GM19455 (cell line): ENCODE measurements at regions not wholly inside any gene's neighbourhood (a gene's known extent, or its start where the extent isn't known, plus 50 kb on each side); places are given as distances from the start of the nearest gene placed in this dataset.
"Not testable (repeated sequence)": the region's sequence is repeated elsewhere in the genome, so short reads cannot be mapped to it uniquely, and the experiment has no call there.

ENCODE experiments used
- ATAC-seq: cut with Tn5 transposase; IDR thresholded peaks from one replicate; pipeline ENCODE4 v1.9.1; 2021; ENCODE audit not compliant: unreplicated experiment

DNA sequence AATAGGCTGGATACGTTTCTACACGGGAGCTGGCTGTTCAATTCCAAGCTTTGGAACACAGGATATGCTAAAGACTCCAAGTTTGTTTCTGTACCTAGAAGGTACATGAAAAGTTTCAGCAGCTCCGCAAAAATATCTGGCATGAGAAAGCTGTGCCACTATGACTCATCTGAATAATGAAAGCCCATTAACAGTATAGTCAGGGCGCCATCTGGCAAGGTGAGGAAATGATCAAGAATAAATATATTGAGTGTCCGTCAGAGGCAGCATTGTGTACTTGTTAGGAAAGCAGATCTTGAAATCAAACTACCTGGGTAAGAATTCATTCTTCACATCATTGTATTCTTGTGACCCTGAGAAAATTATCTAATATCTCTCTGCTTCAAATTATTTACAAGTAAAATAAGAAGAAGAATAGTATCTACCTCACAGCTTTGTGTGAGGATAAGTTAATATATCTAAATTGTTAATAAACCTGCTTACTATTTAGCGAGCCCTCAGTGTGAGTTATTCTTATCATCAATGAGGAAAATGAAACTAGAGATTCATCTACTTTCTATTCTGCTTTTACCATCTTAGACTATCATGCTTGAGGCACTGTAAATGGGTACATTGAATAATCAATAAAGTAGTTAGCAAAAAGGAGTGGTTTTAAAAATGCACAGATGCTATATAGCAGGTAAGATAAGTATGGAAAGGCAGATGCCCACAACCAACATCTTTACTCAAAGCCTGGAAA, 53.5 kb downstream of the FSCB start:
- no peak for ATAC-seq

DNA sequence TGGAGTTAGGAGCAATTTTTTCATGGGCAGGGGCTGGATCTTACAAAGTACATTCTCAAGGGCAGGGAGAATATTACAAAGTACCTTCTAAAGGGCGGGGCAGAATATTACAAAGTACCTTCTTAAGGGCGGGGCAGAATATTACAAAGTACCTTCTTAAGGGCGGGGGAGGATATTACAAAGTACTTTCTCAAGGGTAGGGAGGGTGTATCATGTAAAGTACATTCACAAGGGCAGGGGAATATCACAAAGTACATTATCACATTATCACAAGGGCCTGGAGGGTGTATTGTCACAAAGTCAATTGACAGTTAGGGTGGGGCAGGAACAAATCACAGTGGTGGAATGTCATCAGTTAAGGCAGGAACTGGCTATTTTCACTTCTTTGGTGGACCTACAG, 56.9 kb downstream of the FSCB start:
- not testable (repeated sequence) for ATAC-seq

DNA sequence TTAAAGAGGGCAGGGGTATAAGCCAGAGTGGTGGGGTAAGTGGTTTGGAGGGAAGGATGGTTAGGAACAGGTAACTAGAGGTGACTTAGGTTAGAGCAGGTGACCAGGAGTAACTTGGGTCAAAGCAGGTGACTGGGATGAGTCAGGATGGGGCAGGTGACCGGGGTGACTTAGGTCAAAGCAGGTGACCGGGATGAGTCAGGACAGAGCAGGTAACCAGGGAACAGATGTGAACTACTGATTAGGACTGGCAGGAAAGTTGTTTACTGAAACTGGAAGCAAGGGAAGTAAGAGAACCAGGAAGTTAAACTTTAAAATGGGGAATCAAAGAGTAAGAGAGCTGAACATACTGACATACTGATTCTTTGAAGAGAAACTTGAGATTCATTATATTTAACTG, 57.4 kb downstream of the FSCB start:
- ATAC-seq: no peak

DNA sequence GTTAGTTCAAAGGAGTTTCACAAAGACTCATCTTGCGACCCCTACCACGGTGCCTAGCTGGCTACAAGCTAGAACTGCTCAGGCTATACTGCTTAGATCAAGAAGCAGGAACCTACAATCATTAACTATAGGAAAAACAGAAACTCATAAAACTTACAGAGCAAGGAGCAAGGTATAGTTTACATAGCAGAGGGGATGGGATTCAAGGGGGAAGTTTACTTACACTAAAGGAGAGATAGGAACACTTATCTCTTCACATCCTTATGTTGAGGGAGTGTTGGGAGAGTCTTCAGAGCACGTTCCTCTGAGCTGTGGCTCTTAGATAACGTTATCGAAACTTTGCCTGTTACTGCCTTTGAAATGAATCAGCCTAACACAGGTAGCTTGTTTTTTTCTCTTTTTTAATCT, 58.1 kb downstream of the FSCB start:
- no peak for ATAC-seq

DNA sequence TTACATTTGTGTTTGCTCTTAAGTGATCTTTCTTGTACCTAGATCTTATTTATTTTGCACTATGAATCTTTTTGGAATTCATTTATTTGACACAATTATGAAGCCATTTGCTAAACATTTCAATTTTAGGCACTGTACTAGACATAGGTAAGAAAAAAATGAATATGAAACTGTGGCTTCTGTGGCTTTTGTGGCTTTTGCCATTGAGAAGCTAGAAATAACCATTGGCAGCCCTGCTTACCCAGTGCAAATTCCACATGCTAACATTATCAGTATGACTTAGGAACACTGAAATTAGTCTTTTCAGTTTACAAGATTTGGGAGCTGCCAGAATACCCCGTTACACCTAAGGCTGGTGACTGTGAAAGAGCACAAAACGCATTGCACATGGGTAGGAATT, 60.1 kb downstream of the FSCB start:
- ATAC-seq: no peak

- no peak for ATAC-seq
Measured at GRCh38 chr14:44444454-44444853, 62.6 kb downstream of the FSCB start.

DNA sequence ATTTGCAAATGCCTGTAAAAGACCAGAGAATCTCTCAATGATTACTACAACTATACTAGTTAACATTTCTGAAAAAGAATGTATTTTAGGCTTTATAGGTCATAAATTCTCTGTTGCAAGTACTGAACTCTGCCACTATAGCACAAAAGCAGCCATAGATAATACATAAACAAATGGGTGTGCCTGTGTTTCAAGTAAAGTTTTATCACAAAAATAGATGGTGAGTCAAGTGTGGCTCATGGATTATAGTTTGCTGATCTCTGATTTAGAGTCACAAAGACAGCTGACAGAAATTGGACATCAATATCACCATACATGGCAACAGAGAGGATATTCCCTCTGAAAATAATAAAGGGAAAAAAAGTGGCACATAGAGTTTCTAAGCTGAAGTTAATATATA, 68.1 kb downstream of the FSCB start:
- ATAC-seq: no peak

DNA sequence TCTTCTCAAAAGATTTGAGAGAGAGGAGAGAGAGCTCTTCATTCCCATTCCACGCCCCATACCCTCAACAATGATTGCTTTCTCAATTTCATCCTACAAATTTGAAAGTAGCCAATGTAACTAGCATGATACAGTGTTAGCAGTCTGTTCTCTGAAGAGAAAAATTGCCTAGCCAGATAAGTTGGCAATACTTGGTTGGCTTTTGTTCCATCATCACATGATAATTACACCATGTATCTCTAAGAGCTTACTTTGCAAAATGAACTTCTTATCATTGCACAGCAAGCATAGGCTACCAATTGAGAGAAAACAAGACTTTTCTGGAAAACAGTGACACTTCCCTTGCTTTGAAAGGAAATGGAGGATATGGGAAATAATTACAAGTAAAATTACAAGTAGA, 68.9 kb downstream of the FSCB start:
- no peak for ATAC-seq

DNA sequence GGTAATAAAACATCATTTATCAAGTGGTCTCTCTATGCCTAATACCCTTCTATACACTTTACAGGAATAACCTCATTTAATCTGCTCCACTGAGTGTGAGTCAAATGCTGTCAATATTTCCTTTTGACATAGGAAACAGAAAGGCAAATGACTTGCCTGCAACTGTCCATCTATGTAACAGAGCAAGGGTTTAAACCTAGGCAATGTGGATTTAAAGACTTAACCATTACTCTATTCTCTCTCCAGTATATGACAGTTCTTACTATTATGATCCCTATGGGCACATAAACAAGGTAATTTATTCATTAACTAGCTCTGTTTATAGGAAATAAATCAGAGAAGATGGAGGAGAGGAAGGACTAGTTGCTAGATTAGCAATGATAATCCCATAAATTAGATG, 70.6 kb downstream of the FSCB start:
- ATAC-seq: no peak

DNA sequence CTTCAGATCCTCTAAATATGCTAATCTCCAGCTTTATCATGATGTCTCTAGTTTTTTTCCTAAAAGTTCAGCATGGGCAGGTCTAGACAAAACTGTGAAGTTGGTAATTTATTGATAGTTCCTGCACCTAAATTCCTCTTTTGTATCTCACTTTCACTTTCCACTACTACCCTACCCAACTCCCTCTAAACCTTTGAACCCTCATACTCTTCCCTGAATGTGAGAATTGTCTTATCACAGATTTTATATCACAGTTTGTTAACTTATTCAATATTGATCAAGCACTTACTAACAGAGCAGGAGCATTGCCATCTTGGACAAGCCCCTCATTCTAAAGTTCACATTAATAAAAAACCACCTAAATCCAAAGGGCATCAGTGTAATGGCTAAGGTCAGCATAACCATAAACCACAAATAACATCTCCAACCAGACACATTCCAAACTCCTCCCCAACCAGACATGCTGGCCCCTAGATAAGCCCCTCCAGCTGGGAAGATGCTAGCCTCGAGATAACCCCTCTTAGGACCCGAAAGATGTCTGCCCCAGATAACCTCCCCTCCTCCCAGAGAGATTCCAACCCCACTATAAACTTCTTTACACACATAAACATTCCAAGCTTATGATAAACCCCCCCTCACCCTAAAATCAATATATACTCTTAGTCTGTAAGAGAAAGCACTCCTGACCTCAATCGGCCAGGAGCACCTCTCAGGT, 78.7 kb downstream of the FSCB start:
- ATAC-seq: no peak

DNA sequence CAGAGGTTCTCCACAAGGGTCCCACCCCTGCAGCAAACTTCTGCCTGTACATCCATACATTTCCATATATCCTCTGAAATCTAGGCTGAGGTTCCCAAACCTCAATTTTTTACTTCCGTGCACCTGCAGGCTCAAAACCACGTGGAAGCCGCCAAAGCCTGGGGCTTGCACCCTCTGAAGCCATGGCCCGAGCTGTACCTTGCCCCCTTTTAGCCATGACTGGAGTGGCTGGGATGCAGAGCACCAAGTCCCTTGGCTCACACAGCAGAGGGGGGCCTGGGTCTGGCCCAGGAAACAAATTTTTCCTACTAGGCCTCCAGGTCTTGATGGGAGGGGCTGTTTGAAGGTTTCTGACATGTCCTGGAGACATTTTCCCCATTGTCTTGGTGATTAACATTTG, 84.4 kb downstream of the FSCB start:
- ATAC-seq: no peak

DNA sequence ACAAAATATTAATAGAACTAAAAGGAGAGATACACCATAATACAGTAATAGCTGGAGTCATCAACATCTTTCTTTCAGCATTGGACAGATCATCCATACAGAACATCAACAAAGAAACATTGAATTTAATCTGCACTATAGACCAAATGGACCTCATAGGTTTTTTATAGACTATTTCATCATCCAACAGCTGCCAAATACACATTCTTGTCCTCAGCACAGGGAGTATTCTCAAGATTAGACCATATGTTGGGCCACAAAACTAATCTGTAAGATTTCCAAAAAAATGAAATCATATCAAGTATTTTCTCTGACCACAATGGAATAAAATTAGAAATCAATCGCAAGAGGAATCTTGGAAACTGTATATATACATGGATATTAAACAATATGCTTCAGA, 86.9 kb downstream of the FSCB start:
- ATAC-seq: no peak

DNA sequence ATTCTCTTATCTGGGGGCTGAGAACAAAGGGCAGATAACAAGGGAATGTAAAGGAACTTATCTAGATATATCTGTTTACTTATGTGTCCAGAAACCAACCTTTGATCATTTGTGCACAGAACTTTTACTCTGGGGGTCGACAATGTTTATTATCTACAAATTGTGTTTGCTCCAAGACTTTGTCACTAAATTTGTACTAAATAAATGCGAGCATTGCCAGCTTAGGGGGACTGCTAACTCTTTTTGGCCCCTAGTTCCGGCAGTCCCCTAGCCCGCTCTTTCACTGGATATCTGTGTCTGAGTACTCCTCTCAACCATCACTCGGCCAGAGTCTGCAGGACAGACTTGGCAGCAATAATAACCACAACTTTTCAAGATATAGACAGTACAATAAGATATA, 88.2 kb downstream of the FSCB start:
- ATAC-seq: no peak

- ATAC-seq: no peak
Measured at GRCh38 chr14:44417809-44418208, 89.3 kb downstream of the FSCB start.

DNA sequence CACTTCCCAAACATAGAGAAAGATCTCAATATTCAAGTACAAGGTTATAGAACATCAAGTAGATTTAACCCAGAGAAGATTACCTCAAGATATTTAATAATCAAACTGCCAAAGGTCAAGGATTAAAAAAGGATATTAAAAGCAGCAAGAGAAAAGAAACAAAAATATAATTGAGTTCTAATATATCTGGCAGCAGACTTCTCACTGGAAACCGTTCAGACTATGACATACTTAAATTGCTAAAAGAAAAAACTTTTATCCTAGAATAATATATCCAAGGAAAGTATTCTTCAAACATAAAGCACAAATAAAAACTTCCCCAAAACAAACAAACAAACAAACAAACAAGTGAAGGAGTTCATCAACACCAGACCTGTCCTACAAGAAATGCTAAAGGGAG, 92.4 kb downstream of the FSCB start:
- ATAC-seq: no peak

DNA sequence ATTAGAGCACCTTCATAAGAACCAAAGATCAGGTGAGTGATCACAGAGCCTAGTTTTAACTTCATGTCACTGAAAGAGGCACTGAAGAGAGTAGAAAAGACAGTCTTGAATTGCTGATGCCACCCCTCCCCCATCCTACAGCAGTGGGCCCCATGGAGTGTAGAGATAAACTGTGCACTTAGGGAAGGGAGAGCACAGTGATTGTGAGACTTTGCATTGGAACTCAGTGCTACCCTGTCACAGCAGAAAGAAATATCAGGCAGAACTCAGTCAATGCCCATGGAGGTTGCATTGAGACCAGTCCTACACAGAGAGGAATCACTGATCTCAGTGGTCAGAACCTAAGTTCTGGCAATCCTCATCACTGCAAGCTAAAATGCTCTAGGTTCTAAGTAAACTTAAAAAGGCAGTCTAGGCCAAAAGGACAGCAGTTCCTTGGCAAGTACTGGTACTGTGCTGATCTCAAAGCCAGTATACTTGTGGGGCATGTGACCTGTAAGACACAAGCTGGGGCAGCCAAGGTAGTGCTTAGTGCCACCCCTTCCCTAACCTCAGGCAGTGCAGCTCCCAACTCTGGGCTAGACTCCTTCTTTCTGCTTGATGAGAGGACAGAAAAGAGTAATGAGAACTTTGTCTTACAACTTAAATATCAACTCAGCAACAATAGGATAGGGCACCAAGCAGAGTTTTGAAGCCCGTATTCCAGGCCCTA, 94.1 kb downstream of the FSCB start:
- no peak for ATAC-seq

DNA sequence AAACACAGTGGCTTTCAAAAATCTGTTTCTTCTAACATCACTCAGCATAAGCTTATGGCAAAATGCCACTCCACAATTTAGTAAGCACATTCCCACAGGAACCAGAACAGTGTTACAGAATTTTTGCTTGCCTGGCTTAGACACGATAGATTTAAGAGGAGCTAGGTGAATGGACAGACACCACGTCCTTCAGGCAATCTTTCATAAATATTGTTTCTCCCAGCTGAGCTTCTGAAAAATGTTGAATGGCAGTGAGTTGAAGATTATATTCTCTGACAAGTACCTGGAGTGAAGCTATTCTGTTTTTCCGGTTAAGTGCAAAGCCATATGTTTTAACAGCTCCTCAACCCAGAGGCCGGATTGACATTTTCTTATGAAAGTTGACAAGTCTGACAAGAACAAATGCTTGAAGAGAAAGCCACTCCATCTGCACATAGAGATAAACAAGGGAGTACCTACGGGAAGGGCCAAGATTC, 102.0 kb downstream of the FSCB start:
- no peak for ATAC-seq

DNA sequence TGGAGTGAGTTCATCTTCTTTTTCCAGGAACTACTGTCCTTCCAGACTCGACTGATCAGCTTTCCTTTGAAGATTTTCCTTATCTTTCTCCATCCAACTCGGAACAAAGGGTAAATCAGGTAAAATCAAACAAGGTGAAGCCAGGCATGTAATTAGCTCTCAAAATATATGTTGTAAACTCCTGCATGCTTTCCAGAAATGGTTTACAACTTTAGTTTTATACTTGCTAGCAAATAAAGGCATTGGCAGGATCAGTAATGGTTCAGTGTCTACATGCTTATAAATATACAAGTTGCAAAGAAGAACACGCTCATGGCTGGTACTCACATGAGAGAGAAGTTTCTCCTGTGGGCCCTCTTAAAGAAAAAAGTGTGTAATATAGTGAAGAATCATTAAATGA, 102.5 kb downstream of the FSCB start:
- no peak for ATAC-seq

GRCh38 chr14:44404036-44404435, 103.0 kb downstream of the FSCB start:
- no peak for ATAC-seq

DNA sequence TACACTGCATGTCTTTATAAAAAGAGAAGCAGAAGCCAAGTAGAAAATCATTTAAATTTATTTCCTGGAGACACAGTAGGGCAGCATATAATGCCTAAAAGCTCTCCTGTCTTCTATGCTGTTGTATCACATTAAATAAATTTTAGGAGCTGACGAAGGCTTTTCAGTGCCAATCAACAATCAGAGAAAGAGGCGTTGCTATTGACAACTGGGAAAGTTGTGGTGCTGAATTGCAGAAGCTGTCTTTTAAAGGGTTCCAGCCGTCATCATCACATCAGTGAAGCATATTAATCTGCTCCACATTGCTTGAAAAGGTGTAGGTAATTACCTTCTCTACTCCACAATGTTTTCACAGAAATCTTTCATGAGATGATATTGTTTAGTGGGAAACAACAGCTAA, 103.9 kb downstream of the FSCB start:
- no peak for ATAC-seq

GRCh38 chr14:44396226-44396625, 110.9 kb downstream of the FSCB start:
- ATAC-seq: no peak

GRCh38 chr14:44392984-44393383, 114.1 kb downstream of the FSCB start:
- no peak for ATAC-seq
